Bronchial epithelial cell (primary cell): ENCODE measurements at regions not wholly inside any gene's neighbourhood (a gene's known extent, or its start where the extent isn't known, plus 50 kb on each side); places are given as distances from the start of the nearest gene placed in this dataset.
A peak's percentile ranks its signal among the peaks of the same experiment; 100 is the strongest.

Source experiments
- DNase-seq: peaks from one replicate; pipeline ENCODE4 v3.0.0-alpha.2; 2010; ENCODE audit warnings: low read depth
- FAIRE-seq: peaks from 2 replicates; lab custom pipeline; 2011; peaks lifted over from hg19 to GRCh38; lab: Jason Lieb, UNC
- H3K27me3 ChIP-seq: 2 replicates; pipeline ENCODE4 v1.5.1; 2011; ENCODE audit warnings: low read length; ENCODE audit not compliant: control insufficient read depth, insufficient read depth
- H3K36me3 ChIP-seq: 2 replicates; pipeline ENCODE4 v1.5.1; 2011; ENCODE audit warnings: low read length; ENCODE audit not compliant: control insufficient read depth, insufficient read depth
- H3K4me3 ChIP-seq: 2 replicates; pipeline ENCODE4 v1.5.1; 2011; ENCODE audit warnings: mild to moderate bottlenecking, low read depth, low read length, control low read depth
- CTCF ChIP-seq: IDR thresholded peaks from 2 replicates; pipeline ENCODE4 v1.5.1; 2011; ENCODE audit warnings: mild to moderate bottlenecking, moderate library complexity, low read length, control low read depth, inconsistent platforms; ENCODE audit not compliant: insufficient read depth, severe bottlenecking

GRCh38 chr9:81758123-81758797, 68.9 kb upstream of the TLE1 start:
- no peak for FAIRE-seq
- Histone ChIP-seq H3K36me3 (no peaks in the 10 kb centered on the region), H3K4me3 (no peak overlapping the region), H3K27me3 (no peaks in the 10 kb centered on the region)
- no peak for TF ChIP-seq CTCF
- DNase-seq: no peak

DNA sequence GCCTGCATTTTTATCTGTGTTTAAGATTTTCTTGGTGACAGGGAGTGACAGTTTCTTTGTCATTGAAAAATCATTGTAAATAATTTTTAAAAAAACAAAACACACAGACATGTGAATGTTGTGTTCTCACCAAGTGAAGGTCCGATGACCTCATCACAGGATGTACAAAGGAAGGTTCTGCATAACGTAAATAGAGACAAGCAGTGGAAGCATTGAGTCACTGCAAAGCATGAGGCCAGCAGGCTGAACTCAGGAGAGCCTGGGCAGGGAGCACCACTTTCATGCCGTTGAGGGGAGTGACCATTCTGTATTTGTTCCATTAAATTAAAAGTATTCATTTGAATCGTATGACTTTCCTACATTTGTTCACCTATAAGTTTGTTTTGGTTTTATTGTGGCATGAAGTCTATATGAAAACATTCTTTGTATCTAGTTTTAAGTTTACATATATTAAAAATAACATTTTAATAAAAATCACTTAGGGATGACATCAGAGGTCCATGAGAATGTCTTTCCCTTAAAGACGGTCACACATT, 70.4 kb upstream of the TLE1 start:
- H3K4me3 ChIP-seq: no peak overlapping the region
- FAIRE-seq: no peak
- no peaks in the 10 kb centered on the region for H3K36me3 ChIP-seq
- peak; percentile 91 for DNase-seq
- no peak for TF ChIP-seq CTCF
- no peaks in the 10 kb centered on the region for H3K27me3 ChIP-seq

GRCh38 chr9:81767921-81768320, 78.6 kb upstream of the TLE1 start:
- no peak for TF ChIP-seq CTCF
- no peak for FAIRE-seq
- DNase-seq: no peak
- no peaks in the 10 kb centered on the region for H3K27me3 ChIP-seq
- H3K4me3 ChIP-seq: no peak overlapping the region
- no peaks in the 10 kb centered on the region for H3K36me3 ChIP-seq

DNA sequence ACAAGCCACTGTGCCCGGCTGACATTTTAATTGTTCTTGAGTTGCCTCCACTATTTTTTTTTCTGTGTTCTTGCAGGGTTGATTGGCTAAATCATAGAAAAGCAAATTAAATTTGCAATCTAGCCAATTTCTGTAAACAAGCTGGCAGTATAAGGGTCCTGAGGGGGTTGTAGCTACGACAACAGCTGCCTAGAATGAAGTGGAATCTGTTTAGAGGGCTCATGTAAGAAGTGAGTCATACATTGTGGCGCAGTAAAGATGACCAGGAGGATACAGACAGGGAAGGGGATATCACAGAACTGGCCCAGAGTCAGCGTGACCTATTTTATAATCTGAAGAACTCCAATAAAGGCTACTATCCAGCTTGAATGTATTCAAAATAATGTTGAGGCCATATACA, 82.2 kb upstream of the TLE1 start:
- Histone ChIP-seq H3K36me3 (no peaks in the 10 kb centered on the region), H3K4me3 (no peak overlapping the region), H3K27me3 (no peaks in the 10 kb centered on the region)
- no peak for TF ChIP-seq CTCF
- DNase-seq: no peak
- FAIRE-seq: no peak

- Histone ChIP-seq H3K27me3 (no peaks in the 10 kb centered on the region), H3K36me3 (no peaks in the 10 kb centered on the region), H3K4me3 (no peak overlapping the region)
- DNase-seq: no peak
- TF ChIP-seq CTCF: no peak
- no peak for FAIRE-seq
Measured at GRCh38 chr9:81772144-81772543, 82.8 kb upstream of the TLE1 start.

- no peak for TF ChIP-seq CTCF
- no peaks in the 10 kb centered on the region for H3K36me3 ChIP-seq
- DNase-seq: no peak
- no peaks in the 10 kb centered on the region for H3K27me3 ChIP-seq
- FAIRE-seq: no peak
- no peak overlapping the region for H3K4me3 ChIP-seq
Measured at GRCh38 chr9:81776390-81776789, 87.0 kb upstream of the TLE1 start.
